H4 (cell line): ENCODE measurements at regions not wholly inside any gene's neighbourhood (a gene's known extent, or its start where the extent isn't known, plus 50 kb on each side); places are given as distances from the start of the nearest gene placed in this dataset.
"Not testable (repeated sequence)": the region's sequence is repeated elsewhere in the genome, so short reads cannot be mapped to it uniquely, and the experiment has no call there.

Source experiments
- DNase-seq: peaks from one replicate; pipeline ENCODE4 v3.0.0-alpha.2; 2015; ENCODE audit warnings: low spot score

- DNase-seq: not testable (repeated sequence)
Measured at GRCh38 chr1:196366-196765, 255.1 kb downstream of the OR4F29 start.

- DNase-seq: peak; percentile 1
Measured at GRCh38 chr1:191296-192049, 260.0 kb downstream of the OR4F29 start.

- not testable (repeated sequence) for DNase-seq
Measured at GRCh38 chr1:190678-191077, 260.8 kb downstream of the OR4F29 start.

GRCh38 chr1:189915-190314, 261.6 kb downstream of the OR4F29 start:
- DNase-seq: not testable (repeated sequence)

- DNase-seq: not testable (repeated sequence)
Measured at GRCh38 chr1:189270-189669, 262.2 kb downstream of the OR4F29 start.

- DNase-seq: not testable (repeated sequence)
Measured at GRCh38 chr1:187298-187697, 264.2 kb downstream of the OR4F29 start.

GRCh38 chr1:186691-187131, 264.8 kb downstream of the OR4F29 start:
- DNase-seq: not testable (repeated sequence)

- not testable (repeated sequence) for DNase-seq
Measured at GRCh38 chr1:186223-186622, 265.3 kb downstream of the OR4F29 start.

- not testable (repeated sequence) for DNase-seq
Measured at GRCh38 chr1:185526-185925, 266.0 kb downstream of the OR4F29 start.

GRCh38 chr1:184336-184686, 267.2 kb downstream of the OR4F29 start:
- not testable (repeated sequence) for DNase-seq

GRCh38 chr1:183620-184335, 267.7 kb downstream of the OR4F29 start:
- DNase-seq: not testable (repeated sequence)

- not testable (repeated sequence) for DNase-seq
Measured at GRCh38 chr1:183081-183480, 268.4 kb downstream of the OR4F29 start.

GRCh38 chr1:182631-183030, 268.8 kb downstream of the OR4F29 start:
- DNase-seq: not testable (repeated sequence)

- DNase-seq: peak; percentile 58
Measured at GRCh38 chr1:181247-182216, 269.9 kb downstream of the OR4F29 start.

- DNase-seq: peak; percentile 2
Measured at GRCh38 chr1:180749-181205, 270.7 kb downstream of the OR4F29 start.

- DNase-seq: not testable (repeated sequence)
Measured at GRCh38 chr1:138842-139241, 312.6 kb downstream of the OR4F29 start.

- DNase-seq: not testable (repeated sequence)
Measured at GRCh38 chr1:137664-138063, 313.8 kb downstream of the OR4F29 start.

GRCh38 chr1:136344-136932, 315.0 kb downstream of the OR4F29 start:
- DNase-seq: not testable (repeated sequence)

- DNase-seq: not testable (repeated sequence)
Measured at GRCh38 chr1:134936-135335, 316.5 kb downstream of the OR4F29 start.

GRCh38 chr1:118440-118839, 333.0 kb downstream of the OR4F29 start:
- not testable (repeated sequence) for DNase-seq

- not testable (repeated sequence) for DNase-seq
Measured at GRCh38 chr1:115534-115933, 335.9 kb downstream of the OR4F29 start.
